PC-3 (cell line): ENCODE measurements at regions not wholly inside any gene's neighbourhood (a gene's known extent, or its start where the extent isn't known, plus 50 kb on each side); places are given as distances from the start of the nearest gene placed in this dataset.

Source experiments
- ATAC-seq: fragments of 200-7000 bp; cut with Tn5 transposase; 2 replicates; pipeline ENCODE4 v1.9.1; 2020; ENCODE audit warnings: mild to moderate bottlenecking, moderate library complexity
- BruUV-seq: library from RNA; stranded (reverse); fragments of 400-500 nt; replicated peaks from 2 replicates; lab custom pipeline; 2021; lab: Mats Ljungman, UMichigan
- CTCF ChIA-PET: fragments of 300-600 bp; sonication (Branson Sonifier 250); formaldehyde crosslinking; loops from one replicate; lab custom pipeline; 2022; ENCODE audit warnings: antibody characterized with exemption; lab: Charles Lee
- POLR2A ChIA-PET: fragments of 300-600 bp; sonication (Branson Sonifier 250); formaldehyde crosslinking; loops from one replicate; lab custom pipeline; 2022; ENCODE audit warnings: antibody characterized with exemption; ENCODE audit not compliant: unreplicated experiment; lab: Charles Lee
- DNase-seq: peaks from one replicate; pipeline ENCODE4 v3.0.0-alpha.2; 2015
- H2AFZ ChIP-seq: fragments of 300-600 bp; sonication (generic); 2 replicates; pipeline ENCODE4 v1.6.0; 2016; ENCODE audit warnings: antibody characterized with exemption, low read length
- H3F3A ChIP-seq: fragments of 300-600 bp; sonication (generic); one replicate; pipeline ENCODE4 v1.6.0; 2017; ENCODE audit warnings: antibody characterized with exemption, low read length, control low read depth, mild to moderate bottlenecking; ENCODE audit not compliant: unreplicated experiment
- H3K27ac ChIP-seq: fragments of 300-600 bp; sonication (generic); 2 replicates; pipeline ENCODE4 v1.5.1; 2016; ENCODE audit warnings: mild to moderate bottlenecking, low read length
- H3K27me3 ChIP-seq: fragments of 300-600 bp; sonication (generic); 2 replicates; pipeline ENCODE4 v1.6.1; 2016; ENCODE audit warnings: low read length, mixed read lengths
- H3K36me3 ChIP-seq: fragments of 300-600 bp; sonication (generic); 2 replicates; pipeline ENCODE4 v1.6.1; 2016; ENCODE audit warnings: low read depth, mixed run types, low read length, mixed read lengths
- H3K4me1 ChIP-seq: fragments of 300-600 bp; sonication (generic); 2 replicates; pipeline ENCODE4 v1.5.1; 2016; ENCODE audit warnings: low read length; ENCODE audit not compliant: insufficient read depth
- H3K4me2 ChIP-seq: fragments of 300-600 bp; sonication (generic); 2 replicates; pipeline ENCODE4 v1.6.0; 2016; ENCODE audit warnings: low read length
- H3K4me3 ChIP-seq: fragments of 300-600 bp; sonication (generic); 2 replicates; pipeline ENCODE4 v1.5.1; 2016; ENCODE audit warnings: mild to moderate bottlenecking, low read length, mixed read lengths
- H3K79me2 ChIP-seq: fragments of 300-600 bp; sonication (generic); 2 replicates; pipeline ENCODE4 v1.6.1; 2017; ENCODE audit warnings: low read length, mixed read lengths
- H3K9ac ChIP-seq: fragments of 300-600 bp; sonication (generic); 2 replicates; pipeline ENCODE4 v1.6.0; 2016; ENCODE audit warnings: mild to moderate bottlenecking, low read length
- H3K9me2 ChIP-seq: fragments of 300-600 bp; sonication (generic); replicated peaks from 2 replicates; pipeline ENCODE4 v1.6.1; 2016; ENCODE audit warnings: mixed run types, low read length, mixed read lengths
- H3K9me3 ChIP-seq: fragments of 300-600 bp; sonication (generic); 2 replicates; pipeline ENCODE4 v1.6.1; 2016; ENCODE audit warnings: low read length, mixed read lengths
- H4K20me1 ChIP-seq: fragments of 300-600 bp; sonication (generic); 2 replicates; pipeline ENCODE4 v1.6.1; 2016; ENCODE audit warnings: low read length, mixed read lengths
- CTCF ChIP-seq: fragments of 300-600 bp; sonication (generic); conservative IDR thresholded peaks from 2 replicates; pipeline ENCODE4 v1.5.1; 2017; ENCODE audit warnings: antibody characterized with exemption, low read depth, mild to moderate bottlenecking, low read length
- EZH2 ChIP-seq: fragments of 300-600 bp; sonication (generic); IDR thresholded peaks from one replicate; pipeline ENCODE4 v1.6.1; 2017; ENCODE audit warnings: antibody characterized with exemption, mild to moderate bottlenecking, low read length; ENCODE audit not compliant: unreplicated experiment
- EZH2phosphoT487 ChIP-seq: fragments of 300-600 bp; sonication (generic); IDR thresholded peaks from 2 replicates; pipeline ENCODE4 v1.6.1; 2018; ENCODE audit warnings: mild to moderate bottlenecking, antibody characterized with exemption, low read length, borderline replicate concordance
- intact Hi-C: fragments of 100-400 bp; cut with micrococcal nuclease; formaldehyde crosslinking; loops from 2 replicates; pipeline ENCODE4 v1.9.0; 2023

GRCh38 chr5:143672806-143673205, 139.2 kb upstream of the HMHB1 start:
- Histone ChIP-seq H3K9ac (no peak overlapping the region), H3K27ac (no peak overlapping the region), H3K4me2 (no peak overlapping the region), H3K27me3 (no peaks in the 10 kb centered on the region), H3K36me3 (no peaks in the 10 kb centered on the region), H3K79me2 (no peaks in the 10 kb centered on the region), H4K20me1 (no peaks in the 10 kb centered on the region), H2AFZ (no peak overlapping the region), H3K4me1 (peaks cover 18% of the 10 kb centered on the region), H3F3A (no peaks in the 10 kb centered on the region), H3K9me3 (no peaks in the 10 kb centered on the region), H3K9me2 (no peaks in the 10 kb centered on the region), H3K4me3 (no peak overlapping the region)
- TF ChIP-seq EZH2 = no peak
- no peak for TF ChIP-seq EZH2phosphoT487
- no peak for TF ChIP-seq CTCF
- CTCF ChIA-PET = no interaction called here
- POLR2A ChIA-PET = no interaction called here
- ATAC-seq (no peak), DNase-seq (no peak)
- no TSS peak for BruUV-seq
- intact Hi-C loops = loop anchor here (10.0 kb wide), 1 partner anchor 178 kb away; no protein-coding TSS in a partner anchor

- Histone ChIP-seq H3K36me3 (no peaks in the 10 kb centered on the region), H3K4me2 (no peak overlapping the region), H3K9me2 (no peaks in the 10 kb centered on the region), H3K4me1 (peaks cover 18% of the 10 kb centered on the region), H4K20me1 (no peaks in the 10 kb centered on the region), H3K79me2 (no peaks in the 10 kb centered on the region), H3F3A (no peaks in the 10 kb centered on the region), H3K9ac (no peak overlapping the region), H3K9me3 (no peaks in the 10 kb centered on the region), H3K4me3 (no peak overlapping the region), H3K27me3 (no peaks in the 10 kb centered on the region), H3K27ac (no peak overlapping the region), H2AFZ (no peak overlapping the region)
- CTCF ChIA-PET = no interaction called here
- no TSS peak for BruUV-seq
- no peak for TF ChIP-seq EZH2
- no peak for TF ChIP-seq EZH2phosphoT487
- TF ChIP-seq CTCF = no peak
- DNase-seq (no peak), ATAC-seq (no peak)
- POLR2A ChIA-PET = no interaction called here
- intact Hi-C loops = loop anchor here (10.0 kb wide), 1 partner anchor 177 kb away; no protein-coding TSS in a partner anchor
Measured at GRCh38 chr5:143671674-143672569, 140.0 kb upstream of the HMHB1 start.

- Histone ChIP-seq H3K9ac (no peak overlapping the region), H3F3A (no peaks in the 10 kb centered on the region), H3K4me2 (no peak overlapping the region), H3K4me3 (no peak overlapping the region), H3K9me2 (no peaks in the 10 kb centered on the region), H3K4me1 (peaks cover 18% of the 10 kb centered on the region), H2AFZ (no peak overlapping the region), H3K79me2 (no peaks in the 10 kb centered on the region), H4K20me1 (no peaks in the 10 kb centered on the region), H3K36me3 (no peaks in the 10 kb centered on the region), H3K27me3 (no peaks in the 10 kb centered on the region), H3K9me3 (no peaks in the 10 kb centered on the region), H3K27ac (no peak overlapping the region)
- ATAC-seq (no peak), DNase-seq (no peak)
- no TSS peak for BruUV-seq
- intact Hi-C loops = loop anchor here (10.0 kb wide), 1 partner anchor 176 kb away; no protein-coding TSS in a partner anchor
- CTCF ChIA-PET = no interaction called here
- POLR2A ChIA-PET = no interaction called here
- TF ChIP-seq CTCF (no peak), EZH2 (no peak), EZH2phosphoT487 (no peak)
Measured at GRCh38 chr5:143671021-143671420, 140.9 kb upstream of the HMHB1 start.
